ENCODE measurements at regions not wholly inside any gene's neighbourhood (a gene's known extent, or its start where the extent isn't known, plus 50 kb on each side); places are given as distances from the start of the nearest gene placed in this dataset.

- no peaks in the 10 kb centered on the region for H3K36me3 ChIP-seq (ENCODE audit: control insufficient read depth in 2 of 3, insufficient read depth in 3 of 3, low read length in 3 of 3)
- no peak for TF ChIP-seq CTCF (IDR thresholded peaks at IDR 0.05; ENCODE audit: borderline replicate concordance, extremely low read depth, insufficient read depth)
- FAIRE-seq: no peak
- intact Hi-C loops (cut with DNase I): no loop called here
- H3K4me1 ChIP-seq (ENCODE audit: control insufficient read depth in 2 of 3, insufficient read depth in 2 of 3, low read depth in 1 of 3, low read length in 3 of 3): no peaks in the 10 kb centered on the region
- H3K9me3 ChIP-seq (ENCODE audit: control insufficient read depth in 2 of 3, insufficient read depth in 1 of 3, low read length in 3 of 3): no peaks in the 10 kb centered on the region
- no peak overlapping the region for H3K27ac ChIP-seq (ENCODE audit: low read depth in 2 of 2, low read length in 2 of 2)
- no peak overlapping the region for H3K4me3 ChIP-seq (ENCODE audit: low read length in 3 of 3)
- no peaks in the 10 kb centered on the region for H3K27me3 ChIP-seq (ENCODE audit: control insufficient read depth, insufficient read depth, low read length)
- no peak overlapping the region for H3K9ac ChIP-seq (ENCODE audit: low read length in 3 of 3)
- no peak for DNase-seq
Measured at GRCh38 chr6:119636060-119636459, 286.5 kb upstream of the MAN1A1 start.

GRCh38 chr6:119633461-119633860 lies 283.9 kb upstream of the MAN1A1 start:
- no peaks in the 10 kb centered on the region for H3K9me3 ChIP-seq (ENCODE audit: control insufficient read depth in 2 of 3, insufficient read depth in 1 of 3, low read length in 3 of 3)
- no peak overlapping the region for H3K4me3 ChIP-seq (ENCODE audit: low read length in 3 of 3)
- no peak overlapping the region for H3K27ac ChIP-seq (ENCODE audit: low read depth in 2 of 2, low read length in 2 of 2)
- TF ChIP-seq CTCF (IDR thresholded peaks at IDR 0.05; ENCODE audit: borderline replicate concordance, extremely low read depth, insufficient read depth): no peak
- no peak overlapping the region for H3K9ac ChIP-seq (ENCODE audit: low read length in 3 of 3)
- no peaks in the 10 kb centered on the region for H3K4me1 ChIP-seq (ENCODE audit: control insufficient read depth in 2 of 3, insufficient read depth in 2 of 3, low read depth in 1 of 3, low read length in 3 of 3)
- no peaks in the 10 kb centered on the region for H3K27me3 ChIP-seq (ENCODE audit: control insufficient read depth, insufficient read depth, low read length)
- H3K36me3 ChIP-seq (ENCODE audit: control insufficient read depth in 2 of 3, insufficient read depth in 3 of 3, low read length in 3 of 3): no peaks in the 10 kb centered on the region
- FAIRE-seq (no peak), DNase-seq (no peak)
- intact Hi-C loops (cut with DNase I): no loop called here

GRCh38 chr6:119630561-119631192 lies 281.1 kb upstream of the MAN1A1 start:
- H3K36me3 ChIP-seq (ENCODE audit: control insufficient read depth in 2 of 3, insufficient read depth in 3 of 3, low read length in 3 of 3): no peaks in the 10 kb centered on the region

More at GRCh38 chr6:119630561-119631192, 281.1 kb upstream of the MAN1A1 start:
- Histone ChIP-seq H3K27me3 (ENCODE audit: control insufficient read depth, insufficient read depth, low read length) (no peaks in the 10 kb centered on the region), H3K4me1 (ENCODE audit: control insufficient read depth in 2 of 3, insufficient read depth in 2 of 3, low read depth in 1 of 3, low read length in 3 of 3) (no peaks in the 10 kb centered on the region), H3K9me3 (ENCODE audit: control insufficient read depth in 2 of 3, insufficient read depth in 1 of 3, low read length in 3 of 3) (no peaks in the 10 kb centered on the region), H3K4me3 (ENCODE audit: low read length in 3 of 3) (no peak overlapping the region), H3K27ac (ENCODE audit: low read depth in 2 of 2, low read length in 2 of 2) (no peak overlapping the region), H3K9ac (ENCODE audit: low read length in 3 of 3) (no peak overlapping the region)
- TF ChIP-seq CTCF (IDR thresholded peaks at IDR 0.05; ENCODE audit: borderline replicate concordance, extremely low read depth, insufficient read depth): no peak
- DNase-seq (no peak), FAIRE-seq (no peak)
- intact Hi-C loops (cut with DNase I): no loop called here

Measured in kidney (tissue), 13 donors.